GM13977 (cell line): ENCODE measurements at regions not wholly inside any gene's neighbourhood (a gene's known extent, or its start where the extent isn't known, plus 50 kb on each side); places are given as distances from the start of the nearest gene placed in this dataset.

Experiments
- DNase-seq: peaks from one replicate; pipeline ENCODE4 v3.0.0; 2012; ENCODE audit warnings: low spot score
- CTCF ChIP-seq: IDR thresholded peaks from 2 replicates; pipeline ENCODE4 v1.5.1; 2012; ENCODE audit warnings: mild to moderate bottlenecking, control low read depth; ENCODE audit not compliant: insufficient read depth; ENCODE audit errors: extremely low read depth, missing control alignments
- in situ Hi-C: fragments of 300-500 bp; cut with MboI; formaldehyde crosslinking; loops from one replicate; pipeline ENCODE4 v1.12.0; 2022; ENCODE audit warnings: low sequenced_read_pairs, low pct_unique_long_range_greater_than_20kb, mixed read lengths, inconsistent platforms; ENCODE audit not compliant: unreplicated experiment

GRCh38 chr2:156727867-156728266, 291.7 kb downstream of the GPD2 start:
- in situ Hi-C loops: no loop called here
- no peak for TF ChIP-seq CTCF
- DNase-seq: no peak

GRCh38 chr2:156728328-156728727, 292.1 kb downstream of the GPD2 start:
- DNase-seq: no peak
- TF ChIP-seq CTCF: no peak
- in situ Hi-C loops: no loop called here

- DNase-seq: no peak
- TF ChIP-seq CTCF: no peak
- in situ Hi-C loops: no loop called here
Observed at GRCh38 chr2:156731506-156731905, 295.3 kb downstream of the GPD2 start.

- TF ChIP-seq CTCF: no peak
- in situ Hi-C loops: no loop called here
Observed at GRCh38 chr2:156736950-156737349, 300.8 kb downstream of the GPD2 start.

GRCh38 chr2:156739301-156739700, 303.1 kb downstream of the GPD2 start:
- in situ Hi-C loops: no loop called here
- TF ChIP-seq CTCF: no peak
- no peak for DNase-seq

More at GRCh38 chr2:156736950-156737349, 300.8 kb downstream of the GPD2 start:
- no peak for DNase-seq

GRCh38 chr2:156745619-156746018, 309.4 kb downstream of the GPD2 start:
- DNase-seq: no peak
- in situ Hi-C loops: no loop called here
- no peak for TF ChIP-seq CTCF

- no peak for TF ChIP-seq CTCF
- no peak for DNase-seq
- in situ Hi-C loops: no loop called here
Observed at GRCh38 chr2:156748221-156748620, 312.0 kb downstream of the GPD2 start.
